ENCODE measurements at regions not wholly inside any gene's neighbourhood (a gene's known extent, or its start where the extent isn't known, plus 50 kb on each side); places are given as distances from the start of the nearest gene placed in this dataset.

- no peak overlapping the region for H3K4me3 ChIP-seq
- TF ChIP-seq CTCF (IDR thresholded peaks at IDR 0.05) (no peak), POLR2A (IDR thresholded peaks at IDR 0.05) (no peak)
- ATAC-seq, result peak; percentile 18
- intact Hi-C loops (cut with DNase I), result no loop called here
- H3K4me1 ChIP-seq, result peaks cover 35% of the 10 kb centered on the region
- H3K9me3 ChIP-seq, result peaks cover 0 to 3% (median 0%) of the 10 kb centered on the region in 3 donors
- peak overlapping the region; percentile 70 to 94 (median 86) for H3K27ac ChIP-seq
- H3K27me3 ChIP-seq, result no peaks in the 10 kb centered on the region
- 67 to 82% methylated on average over 3 of the region's 3 CpGs for WGBS, 2 donors
- no peaks in the 10 kb centered on the region for H3K36me3 ChIP-seq (replicated peaks in 1 of 2; ENCODE audit: insufficient read depth in 1 of 2, low read depth in 2 of 2)
- DNase-seq, result no peak
These were observed 1352.5 kb downstream of the ZPLD1 start for GRCh38 chr3:103787164-103787871.

- TF ChIP-seq POLR2A (IDR thresholded peaks at IDR 0.05), result no peak
- 82 to 88% methylated on average over 2 of the region's 2 CpGs for WGBS, 2 donors
- no peak for DNase-seq
- no peaks in the 10 kb centered on the region for H3K27me3 ChIP-seq
- no peak for ATAC-seq
- H3K9me3 ChIP-seq, result peaks cover 0 to 3% (median 0%) of the 10 kb centered on the region in 3 donors
- H3K4me3 ChIP-seq, result no peak overlapping the region
- H3K27ac ChIP-seq, result peak overlapping the region in 3 of 4 donors; percentile 70 to 94 (median 87)
- intact Hi-C loops (cut with DNase I), result no loop called here
- peaks cover 35% of the 10 kb centered on the region for H3K4me1 ChIP-seq
- H3K36me3 ChIP-seq (replicated peaks in 1 of 2; ENCODE audit: insufficient read depth in 1 of 2, low read depth in 2 of 2), result no peaks in the 10 kb centered on the region
These were observed 1353.1 kb downstream of the ZPLD1 start for GRCh38 chr3:103787879-103788278.

GRCh38 chr3:103791786-103792515 is 1357.1 kb downstream of the ZPLD1 start:
- TF ChIP-seq POLR2A (IDR thresholded peaks at IDR 0.05), result no peak
- Histone ChIP-seq H3K9me3 (no peaks in the 10 kb centered on the region), H3K27ac (no peak overlapping the region), H3K4me3 (no peak overlapping the region), H3K36me3 (replicated peaks in 1 of 2; ENCODE audit: insufficient read depth in 1 of 2, low read depth in 2 of 2) (no peaks in the 10 kb centered on the region), H3K4me1 (peaks cover 15% of the 10 kb centered on the region), H3K27me3 (no peaks in the 10 kb centered on the region)
- WGBS, 2 donors, result 37 to 86% methylated on average over 1 of the region's 1 CpG
- intact Hi-C loops (cut with DNase I), result no loop called here
- DNase-seq (no peak), ATAC-seq (no peak)

GRCh38 chr3:103794656-103795055 is 1359.8 kb downstream of the ZPLD1 start:
- intact Hi-C loops (cut with DNase I), result no loop called here

GRCh38 chr3:103796068-103796467 is 1361.3 kb downstream of the ZPLD1 start:
- WGBS, 2 donors, result 70 to 74% methylated on average over 3 of the region's 3 CpGs
- Histone ChIP-seq H3K27ac (no peak overlapping the region), H3K4me1 (no peaks in the 10 kb centered on the region), H3K27me3 (no peaks in the 10 kb centered on the region), H3K9me3 (no peaks in the 10 kb centered on the region), H3K4me3 (no peak overlapping the region), H3K36me3 (replicated peaks in 1 of 2; ENCODE audit: insufficient read depth in 1 of 2, low read depth in 2 of 2) (no peaks in the 10 kb centered on the region)
- DNase-seq (no peak), ATAC-seq (no peak)
- intact Hi-C loops (cut with DNase I), result no loop called here
- TF ChIP-seq CTCF (IDR thresholded peaks at IDR 0.05) (no peak), POLR2A (IDR thresholded peaks at IDR 0.05) (no peak)

More at GRCh38 chr3:103794656-103795055, 1359.8 kb downstream of the ZPLD1 start:
- TF ChIP-seq POLR2A (IDR thresholded peaks at IDR 0.05), result no peak
- TF ChIP-seq CTCF (IDR thresholded peaks at IDR 0.05), result peak in 4 of 7 experiments; percentile 3 to 30 (median 20)
- no peaks in the 10 kb centered on the region for H3K4me1 ChIP-seq
- no peaks in the 10 kb centered on the region for H3K36me3 ChIP-seq (replicated peaks in 1 of 2; ENCODE audit: insufficient read depth in 1 of 2, low read depth in 2 of 2)
- no peak for DNase-seq
- WGBS, 2 donors, result 35 to 43% methylated on average over 3 of the region's 3 CpGs
- ATAC-seq, result peak; percentile 30
- no peak overlapping the region for H3K4me3 ChIP-seq
- H3K9me3 ChIP-seq, result no peaks in the 10 kb centered on the region
- H3K27me3 ChIP-seq, result no peaks in the 10 kb centered on the region
- no peak overlapping the region for H3K27ac ChIP-seq

All from body of pancreas (tissue), 4 donors.